ENCODE measurements at regions not wholly inside any gene's neighbourhood (a gene's known extent, or its start where the extent isn't known, plus 50 kb on each side); places are given as distances from the start of the nearest gene placed in this dataset.

DNA sequence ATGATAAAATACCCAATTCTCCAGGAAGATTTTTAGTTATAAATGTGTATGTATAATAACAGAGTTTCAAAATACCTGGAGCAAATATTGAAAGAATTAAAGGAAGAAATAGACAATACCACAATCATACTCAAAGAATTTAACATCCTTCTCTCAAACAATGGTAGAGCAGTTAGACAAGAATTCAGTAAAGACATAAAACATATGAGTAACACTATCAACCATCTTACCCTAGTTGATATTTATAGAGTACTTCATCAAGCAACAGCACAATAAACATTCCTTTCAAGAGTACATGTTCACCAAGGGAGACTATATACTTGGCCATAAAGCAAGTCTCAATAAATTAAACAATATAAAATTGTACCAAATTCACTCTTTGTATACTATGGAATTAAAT lies 108.4 kb downstream of the DLEU7 start:
- Histone ChIP-seq H3K36me3 (ENCODE audit: low read length) (no peaks in the 10 kb centered on the region), H3F3A (ENCODE audit: insufficient read depth) (no peaks in the 10 kb centered on the region), H3K9me2 (replicated peaks; ENCODE audit: insufficient read depth, low read length) (no peaks in the 10 kb centered on the region), H3K9ac (ENCODE audit: low read length) (no peak overlapping the region), H4K20me1 (ENCODE audit: low read depth, low read length) (no peaks in the 10 kb centered on the region), H3K9me3 (ENCODE audit: insufficient read depth, low read length) (no peaks in the 10 kb centered on the region; the same call in 1 of the 2 replicates), H3K79me2 (ENCODE audit: insufficient read depth, low read length) (no peaks in the 10 kb centered on the region), H2AFZ (ENCODE audit: low read depth, low read length, severe bottlenecking) (no peak overlapping the region), H3K4me3 (ENCODE audit: insufficient read depth, low read length, poor library complexity, severe bottlenecking) (no peak overlapping the region), H3K4me2 (ENCODE audit: low read depth, low read length, poor library complexity, severe bottlenecking) (no peak overlapping the region), H3K27me3 (ENCODE audit: low read length) (no peaks in the 10 kb centered on the region), H3K27ac (ENCODE audit: low read depth, low read length) (no peak overlapping the region)
- TF ChIP-seq, protein P1, sequence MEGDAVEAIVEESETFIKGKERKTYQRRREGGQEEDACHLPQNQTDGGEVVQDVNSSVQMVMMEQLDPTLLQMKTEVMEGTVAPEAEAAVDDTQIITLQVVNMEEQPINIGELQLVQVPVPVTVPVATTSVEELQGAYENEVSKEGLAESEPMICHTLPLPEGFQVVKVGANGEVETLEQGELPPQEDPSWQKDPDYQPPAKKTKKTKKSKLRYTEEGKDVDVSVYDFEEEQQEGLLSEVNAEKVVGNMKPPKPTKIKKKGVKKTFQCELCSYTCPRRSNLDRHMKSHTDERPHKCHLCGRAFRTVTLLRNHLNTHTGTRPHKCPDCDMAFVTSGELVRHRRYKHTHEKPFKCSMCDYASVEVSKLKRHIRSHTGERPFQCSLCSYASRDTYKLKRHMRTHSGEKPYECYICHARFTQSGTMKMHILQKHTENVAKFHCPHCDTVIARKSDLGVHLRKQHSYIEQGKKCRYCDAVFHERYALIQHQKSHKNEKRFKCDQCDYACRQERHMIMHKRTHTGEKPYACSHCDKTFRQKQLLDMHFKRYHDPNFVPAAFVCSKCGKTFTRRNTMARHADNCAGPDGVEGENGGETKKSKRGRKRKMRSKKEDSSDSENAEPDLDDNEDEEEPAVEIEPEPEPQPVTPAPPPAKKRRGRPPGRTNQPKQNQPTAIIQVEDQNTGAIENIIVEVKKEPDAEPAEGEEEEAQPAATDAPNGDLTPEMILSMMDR (IDR thresholded peaks at IDR 0.05; ENCODE audit: insufficient read depth, low read length, poor library complexity, severe bottlenecking): no peak
- no peak for TF ChIP-seq EZH2phosphoT487 (conservative IDR thresholded peaks at IDR 0.05; ENCODE audit: low read length)

DNA sequence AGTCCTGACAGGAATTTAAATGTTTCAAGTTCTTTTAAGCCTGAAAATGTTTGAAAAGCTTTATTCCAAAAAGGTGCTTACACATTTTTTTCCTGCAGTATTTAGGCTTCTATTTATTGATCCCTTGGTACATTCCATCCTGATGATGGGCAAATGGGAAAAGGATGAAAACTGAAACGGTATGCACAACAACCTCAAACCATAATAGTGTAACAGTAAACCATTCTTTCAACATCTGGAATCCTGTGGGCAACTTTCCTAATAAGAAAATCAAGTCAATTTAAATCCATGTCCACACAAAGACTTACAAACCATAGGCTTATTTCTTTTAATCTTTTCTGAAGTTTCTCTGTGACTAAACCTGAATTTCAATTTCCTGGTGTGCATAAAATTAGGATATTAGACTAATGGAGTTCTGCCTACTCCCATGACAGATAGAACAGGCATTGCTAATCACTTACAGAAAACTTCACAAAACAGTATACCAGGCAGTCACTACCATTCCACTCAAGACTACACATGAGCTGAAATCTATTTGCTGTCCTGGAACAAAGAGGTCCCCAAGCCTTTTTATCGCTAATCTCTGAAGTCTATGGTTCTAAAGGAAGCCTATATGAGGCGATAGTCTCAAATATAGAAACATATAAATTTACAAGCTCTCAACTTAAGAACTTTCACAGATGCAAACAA lies 103.3 kb downstream of the DLEU7 start:
- H3K9ac ChIP-seq (ENCODE audit: low read length): no peak overlapping the region
- TF ChIP-seq, protein P1 (IDR thresholded peaks at IDR 0.05; ENCODE audit: insufficient read depth, low read length, poor library complexity, severe bottlenecking): no peak
- TF ChIP-seq EZH2phosphoT487 (conservative IDR thresholded peaks at IDR 0.05; ENCODE audit: low read length): no peak
- no peaks in the 10 kb centered on the region for H3K27me3 ChIP-seq (ENCODE audit: low read length)
- H3F3A ChIP-seq (ENCODE audit: insufficient read depth): no peaks in the 10 kb centered on the region
- H4K20me1 ChIP-seq (ENCODE audit: low read depth, low read length): no peaks in the 10 kb centered on the region
- no peak overlapping the region for H3K4me2 ChIP-seq (ENCODE audit: low read depth, low read length, poor library complexity, severe bottlenecking)
- no peak overlapping the region for H3K4me3 ChIP-seq (ENCODE audit: insufficient read depth, low read length, poor library complexity, severe bottlenecking)
- H2AFZ ChIP-seq (ENCODE audit: low read depth, low read length, severe bottlenecking): no peak overlapping the region
- no peak overlapping the region for H3K27ac ChIP-seq (ENCODE audit: low read depth, low read length)
- H3K9me2 ChIP-seq (replicated peaks; ENCODE audit: insufficient read depth, low read length): no peaks in the 10 kb centered on the region
- no peaks in the 10 kb centered on the region for H3K9me3 ChIP-seq (ENCODE audit: insufficient read depth, low read length)
- no peaks in the 10 kb centered on the region for H3K79me2 ChIP-seq (ENCODE audit: insufficient read depth, low read length)
- H3K36me3 ChIP-seq (ENCODE audit: low read length): no peaks in the 10 kb centered on the region

DNA sequence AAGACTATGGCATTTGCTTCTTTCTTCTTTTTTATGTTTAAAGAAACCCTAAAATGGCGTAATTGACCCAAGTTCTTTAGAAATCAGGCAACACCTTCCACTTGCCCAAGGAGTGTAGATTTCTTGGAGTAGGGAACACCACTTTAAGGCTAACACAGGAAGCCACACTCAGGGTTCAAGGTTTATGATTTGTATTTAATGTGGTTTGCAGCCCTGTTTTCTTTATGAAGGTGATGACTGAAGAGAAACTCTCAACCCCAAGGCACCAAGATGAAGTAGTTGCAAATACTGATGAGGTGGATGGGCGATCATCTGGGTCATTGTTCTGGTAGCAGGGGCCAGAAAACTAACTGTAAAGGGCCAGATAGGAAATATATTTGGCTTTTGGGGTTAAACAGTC lies 101.1 kb downstream of the DLEU7 start:
- Histone ChIP-seq H3K9ac (ENCODE audit: low read length) (no peak overlapping the region), H3K27me3 (ENCODE audit: low read length) (no peaks in the 10 kb centered on the region), H3K36me3 (ENCODE audit: low read length) (no peaks in the 10 kb centered on the region), H3K9me3 (ENCODE audit: insufficient read depth, low read length) (no peaks in the 10 kb centered on the region), H3F3A (ENCODE audit: insufficient read depth) (no peaks in the 10 kb centered on the region), H3K79me2 (ENCODE audit: insufficient read depth, low read length) (no peaks in the 10 kb centered on the region), H3K27ac (ENCODE audit: low read depth, low read length) (no peak overlapping the region), H4K20me1 (ENCODE audit: low read depth, low read length) (no peaks in the 10 kb centered on the region), H3K9me2 (replicated peaks; ENCODE audit: insufficient read depth, low read length) (no peaks in the 10 kb centered on the region), H2AFZ (ENCODE audit: low read depth, low read length, severe bottlenecking) (no peak overlapping the region), H3K4me2 (ENCODE audit: low read depth, low read length, poor library complexity, severe bottlenecking) (no peak overlapping the region), H3K4me3 (ENCODE audit: insufficient read depth, low read length, poor library complexity, severe bottlenecking) (no peak overlapping the region)
- TF ChIP-seq, protein P1 (IDR thresholded peaks at IDR 0.05; ENCODE audit: insufficient read depth, low read length, poor library complexity, severe bottlenecking): no peak
- no peak for TF ChIP-seq EZH2phosphoT487 (conservative IDR thresholded peaks at IDR 0.05; ENCODE audit: low read length)

All from SU-DHL-6 (cell line).